CD4-positive, alpha-beta T cell treated with Interleukin-12 subunit alpha and Interleukin-12 subunit beta, for 1 hour (primary cell): ENCODE measurements at regions not wholly inside any gene's neighbourhood (a gene's known extent, or its start where the extent isn't known, plus 50 kb on each side); places are given as distances from the start of the nearest gene placed in this dataset.
"Not testable (repeated sequence)": the region's sequence is repeated elsewhere in the genome, so short reads cannot be mapped to it uniquely, and the experiment has no call there.

Experiments
- DNase-seq: peaks from one replicate; pipeline ENCODE4 v3.0.0-alpha.2; 2020

- DNase-seq = no peak
Measured at GRCh38 chr10:34058845-34059614, 724.6 kb upstream of the NRP1 start.

- not testable (repeated sequence) for DNase-seq
Measured at GRCh38 chr10:34055410-34055985, 721.0 kb upstream of the NRP1 start.

DNA sequence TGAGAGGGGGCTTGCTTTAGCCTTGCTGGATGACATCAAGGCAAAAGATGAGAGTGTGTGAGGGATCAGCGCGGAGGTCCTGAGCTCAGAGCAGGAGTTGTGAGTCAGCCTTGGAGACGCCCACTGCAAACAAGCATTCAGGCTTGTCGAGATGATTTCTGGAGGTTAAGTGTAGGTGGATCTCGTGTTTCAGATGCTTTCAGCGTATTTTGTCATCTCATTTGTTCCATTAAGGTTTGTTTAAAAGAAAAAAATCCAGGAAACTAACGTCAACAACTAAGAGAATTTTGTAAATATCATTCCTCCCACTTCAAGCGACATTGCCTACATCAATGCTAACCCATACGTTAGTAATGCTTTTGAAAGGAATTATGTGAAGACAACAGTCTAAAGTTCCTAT is 715.4 kb upstream of the NRP1 start:
- no peak for DNase-seq

- DNase-seq = no peak
Measured at GRCh38 chr10:34049469-34049868, 715.0 kb upstream of the NRP1 start.

DNA sequence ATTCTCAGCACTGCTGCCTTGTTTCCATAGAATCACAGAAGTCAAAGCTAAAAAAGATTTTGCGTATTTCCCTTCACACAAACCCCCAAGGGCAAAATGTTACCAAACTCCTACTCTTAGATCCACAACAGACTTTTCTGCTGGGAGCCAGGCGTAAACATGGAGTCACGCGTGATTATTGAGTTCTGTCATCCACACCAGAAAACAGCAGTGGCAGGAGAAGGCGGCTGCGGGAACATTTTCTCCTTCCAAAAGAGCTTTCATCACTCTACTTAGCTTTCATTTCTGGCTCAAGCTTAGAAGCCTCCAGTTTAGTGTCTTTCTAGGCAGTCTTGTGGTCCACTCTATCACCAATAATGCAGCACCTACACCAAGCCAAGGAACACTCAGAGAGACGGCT is 712.9 kb upstream of the NRP1 start:
- no peak for DNase-seq

GRCh38 chr10:34046506-34047034 is 712.1 kb upstream of the NRP1 start:
- no peak for DNase-seq

GRCh38 chr10:34045571-34046190 is 711.2 kb upstream of the NRP1 start:
- DNase-seq = no peak

- DNase-seq = no peak
Measured at GRCh38 chr10:34041871-34042270, 707.4 kb upstream of the NRP1 start.

GRCh38 chr10:34037499-34037898 is 703.0 kb upstream of the NRP1 start:
- DNase-seq = no peak

- DNase-seq = not testable (repeated sequence)
Measured at GRCh38 chr10:34035241-34035790, 700.8 kb upstream of the NRP1 start.

DNA sequence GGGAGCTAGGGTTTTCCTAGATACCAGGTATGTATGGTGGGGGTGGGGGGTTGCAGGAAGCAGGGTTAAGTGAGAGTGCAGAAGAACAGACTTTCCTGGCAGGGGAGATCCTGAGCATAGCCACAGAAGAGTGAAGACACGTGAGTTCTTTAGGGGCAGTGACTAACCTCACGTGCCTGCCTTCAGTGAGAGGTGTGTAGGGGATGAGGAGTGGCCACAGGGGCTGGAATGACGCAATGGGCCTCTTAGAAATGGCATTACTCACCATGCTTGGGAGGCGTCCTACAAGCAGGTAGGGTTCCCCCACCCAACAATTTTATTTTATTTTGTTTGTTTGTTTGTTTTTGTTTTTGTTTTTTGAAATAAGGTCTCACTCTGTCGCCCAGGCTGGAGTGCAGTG is 698.6 kb upstream of the NRP1 start:
- no peak for DNase-seq

DNA sequence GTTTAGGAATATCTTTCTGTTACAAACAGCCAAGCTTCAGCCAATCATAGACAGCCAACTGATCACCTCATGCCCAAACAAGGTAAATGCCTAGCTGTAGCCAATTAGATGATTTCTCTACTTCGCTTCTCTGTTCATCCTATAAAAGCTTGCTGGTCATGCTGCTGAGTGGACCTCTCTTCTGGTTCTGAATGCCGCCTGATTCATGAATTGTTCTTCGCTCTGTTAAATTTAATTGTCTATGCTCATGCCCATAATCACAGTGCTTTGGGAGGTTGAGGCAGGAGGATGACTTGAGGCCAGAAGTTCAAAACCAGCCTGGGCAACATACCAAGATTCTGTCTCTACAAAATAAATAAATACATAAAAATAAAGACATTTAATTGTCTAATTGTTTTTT is 698.1 kb upstream of the NRP1 start:
- DNase-seq = no peak

- no peak for DNase-seq
Measured at GRCh38 chr10:34031400-34031799, 696.9 kb upstream of the NRP1 start.

GRCh38 chr10:34029455-34029854 is 695.0 kb upstream of the NRP1 start:
- DNase-seq = no peak

- DNase-seq = no peak
Measured at GRCh38 chr10:34028936-34029335, 694.5 kb upstream of the NRP1 start.

- no peak for DNase-seq
Measured at GRCh38 chr10:34024693-34025425, 690.4 kb upstream of the NRP1 start.

- no peak for DNase-seq
Measured at GRCh38 chr10:34024282-34024681, 689.8 kb upstream of the NRP1 start.

DNA sequence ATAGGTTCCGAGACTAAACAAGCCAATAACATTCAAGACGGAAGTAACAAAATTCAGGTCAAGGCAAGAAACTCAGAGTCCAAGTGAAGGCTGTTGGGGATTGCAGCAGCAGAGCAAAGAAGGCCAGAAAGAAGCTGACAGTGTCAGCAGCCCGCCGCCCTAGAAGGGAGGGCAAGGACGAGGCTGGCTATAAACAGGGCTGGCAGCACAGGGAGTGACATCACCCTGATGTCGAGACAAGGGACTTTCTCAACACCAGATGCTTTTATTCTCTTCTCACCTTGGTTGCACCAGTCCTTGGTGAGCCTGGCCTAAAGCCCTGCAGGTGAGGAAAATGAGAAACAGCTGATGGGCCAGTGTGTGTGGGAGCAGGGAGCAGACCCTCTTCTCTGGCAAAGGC is 687.7 kb upstream of the NRP1 start:
- no peak for DNase-seq

- no peak for DNase-seq
Measured at GRCh38 chr10:34018784-34019183, 684.3 kb upstream of the NRP1 start.

DNA sequence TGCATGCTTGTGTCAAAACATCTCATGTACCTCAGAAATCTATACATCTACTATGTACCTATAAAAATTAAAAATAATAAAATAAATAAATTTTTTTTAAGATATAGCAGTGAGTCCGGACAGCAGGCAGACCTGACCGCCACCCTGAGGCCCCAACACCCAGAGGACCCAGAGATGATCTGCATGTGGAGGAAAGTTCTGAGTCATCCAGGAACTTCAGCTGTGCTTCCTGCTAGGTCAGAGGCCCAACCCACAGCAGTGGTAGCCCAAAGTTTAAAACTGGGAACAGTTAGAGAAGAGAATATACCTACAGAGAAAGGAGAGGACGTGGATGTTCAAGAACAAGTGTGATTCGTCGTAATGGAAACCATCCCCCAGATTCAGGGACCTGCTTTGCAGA is 683.7 kb upstream of the NRP1 start:
- DNase-seq = no peak

GRCh38 chr10:34017281-34017680 is 682.8 kb upstream of the NRP1 start:
- DNase-seq = no peak

DNA sequence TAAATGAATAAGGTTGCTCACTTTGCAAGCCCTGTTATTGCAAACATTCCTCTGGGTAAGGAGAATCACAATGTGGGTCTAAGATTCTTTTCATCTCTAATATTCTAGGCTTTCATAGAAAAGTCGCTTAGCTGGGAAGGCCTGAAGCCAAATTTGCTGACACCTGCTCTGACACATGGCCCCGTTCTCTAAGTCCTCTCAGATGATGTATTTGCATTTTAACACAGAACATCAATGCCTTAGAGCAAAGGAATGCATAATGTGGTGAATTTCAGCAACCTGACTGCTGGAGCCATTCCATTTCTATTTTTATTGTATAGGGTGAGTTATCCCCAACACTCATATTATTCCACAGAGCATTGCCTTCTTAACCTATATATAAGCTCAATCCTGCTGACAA is 682.1 kb upstream of the NRP1 start:
- DNase-seq = no peak

DNA sequence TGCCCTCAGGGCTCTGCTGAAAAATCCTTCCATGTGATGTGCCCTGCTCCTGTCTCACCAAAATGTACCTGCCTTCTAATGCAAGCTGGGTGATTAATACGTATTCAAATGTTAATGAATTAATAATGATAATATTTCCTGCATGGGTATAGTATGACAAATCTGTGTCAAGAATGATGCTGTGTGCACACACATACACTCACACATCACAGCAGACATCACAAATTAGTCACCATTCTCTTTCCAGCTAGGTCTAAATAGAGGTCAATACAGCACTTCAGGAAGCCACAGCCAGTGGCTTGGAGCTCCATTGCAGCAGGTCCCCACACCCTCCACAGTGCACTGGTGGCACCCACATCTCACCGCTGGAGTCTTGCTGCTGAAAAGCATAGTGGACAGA is 681.2 kb upstream of the NRP1 start:
- no peak for DNase-seq
